ENCODE measurements at regions not wholly inside any gene's neighbourhood (a gene's known extent, or its start where the extent isn't known, plus 50 kb on each side); places are given as distances from the start of the nearest gene placed in this dataset.
"Not testable (repeated sequence)": the region's sequence is repeated elsewhere in the genome, so short reads cannot be mapped to it uniquely, and the experiment has no call there.

DNA sequence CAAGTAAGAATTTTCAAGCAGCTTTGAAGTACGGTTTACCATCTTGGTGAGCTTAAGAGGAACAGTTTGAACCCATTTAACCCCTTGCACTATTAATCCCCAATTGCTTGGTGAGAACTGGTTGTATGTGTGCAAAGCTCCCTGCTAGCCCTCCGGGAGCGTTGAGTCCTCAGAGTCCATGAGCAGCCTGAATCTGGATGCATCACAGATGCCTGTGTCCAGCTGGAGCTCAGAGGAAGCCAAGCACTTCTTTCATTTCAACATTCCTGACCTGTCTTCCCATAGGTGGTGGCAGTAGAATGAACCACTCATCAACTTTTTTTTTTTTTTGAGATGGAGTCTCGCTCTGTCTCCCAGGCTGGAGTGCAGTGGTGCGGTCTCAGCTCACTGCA lies 199.9 kb upstream of the IRF2BP2 start:
- not testable (repeated sequence) for DNase-seq

DNA sequence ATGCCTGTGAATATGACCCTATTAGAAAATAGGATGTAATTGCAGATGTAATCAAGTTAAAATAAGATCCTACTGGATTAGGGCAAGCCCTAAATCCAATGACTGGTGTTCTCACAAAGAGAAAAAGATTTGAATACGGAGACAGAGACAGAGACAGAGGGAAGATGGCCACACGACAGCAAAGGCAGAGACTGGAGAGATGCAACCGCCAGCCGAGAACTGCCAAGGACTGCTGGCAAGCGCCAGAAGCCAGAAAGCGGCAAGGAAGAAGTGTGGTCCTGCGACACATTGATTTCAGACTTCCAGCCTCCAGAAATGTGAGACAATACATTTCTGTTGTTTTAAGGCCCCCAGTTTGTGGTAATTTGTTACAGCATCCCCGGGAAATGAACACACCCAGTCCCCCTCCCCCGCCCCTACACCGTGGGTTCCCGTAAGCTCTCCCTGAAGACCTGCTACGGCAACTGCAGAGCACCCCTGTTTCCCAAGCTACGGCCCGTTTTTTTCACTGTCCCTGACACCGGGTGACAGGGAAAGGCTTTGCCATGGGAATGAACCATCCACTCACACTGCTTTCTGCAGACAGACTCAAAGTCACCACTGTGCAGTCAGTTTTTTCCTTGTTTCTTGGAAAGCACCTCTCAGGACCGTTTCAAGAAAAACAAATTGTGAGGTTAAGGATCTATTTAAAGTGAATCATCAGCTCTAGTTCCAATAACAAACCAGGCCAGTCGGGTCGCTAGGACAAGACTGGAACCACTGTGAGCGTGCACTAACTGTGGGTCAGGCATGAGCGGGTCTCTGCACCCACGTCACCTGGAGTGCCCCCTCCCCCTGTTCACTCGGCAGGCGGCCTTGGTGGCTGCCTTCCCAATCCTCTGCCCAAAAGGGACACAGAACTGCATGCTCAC lies 199.2 kb upstream of the IRF2BP2 start:
- DNase-seq = not testable (repeated sequence)

DNA sequence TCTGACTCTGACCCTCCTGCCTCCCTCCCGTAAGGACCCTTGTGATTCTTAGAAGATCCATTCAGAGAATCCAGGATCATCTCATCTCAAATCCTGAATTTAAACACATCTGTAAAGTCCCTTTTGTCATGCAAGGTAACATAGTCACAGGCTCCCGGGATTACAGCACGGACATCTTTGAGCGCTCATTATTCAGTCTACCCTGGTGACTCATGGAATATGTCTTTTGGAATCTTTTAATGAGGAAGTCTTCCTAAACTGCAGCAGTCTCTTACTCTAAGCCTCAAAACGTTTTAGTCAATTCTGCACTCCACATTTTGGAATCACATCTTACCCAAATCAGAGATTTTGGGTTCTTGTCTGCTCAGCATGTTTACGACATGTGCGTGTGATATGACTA lies 198.5 kb upstream of the IRF2BP2 start:
- not testable (repeated sequence) for DNase-seq

DNA sequence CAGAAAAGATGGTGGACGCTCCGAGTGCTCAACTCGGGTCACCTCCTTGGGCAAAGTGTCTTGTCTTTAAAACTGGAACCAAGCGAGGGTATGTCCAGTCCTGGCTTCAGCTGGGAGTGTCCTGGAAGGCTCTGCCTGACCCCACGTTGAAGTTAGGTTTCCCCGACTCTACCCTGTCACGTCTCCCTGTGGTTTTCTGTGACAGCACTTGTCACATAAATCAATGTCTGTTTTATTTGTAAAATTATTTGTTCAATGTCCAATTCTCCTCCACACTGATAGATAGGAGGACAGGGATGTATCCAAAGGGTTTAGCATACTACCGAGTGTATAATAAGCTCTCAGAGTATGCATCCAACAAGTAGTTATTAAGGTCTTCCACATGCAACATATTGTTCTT lies 197.7 kb upstream of the IRF2BP2 start:
- DNase-seq = not testable (repeated sequence)

DNA sequence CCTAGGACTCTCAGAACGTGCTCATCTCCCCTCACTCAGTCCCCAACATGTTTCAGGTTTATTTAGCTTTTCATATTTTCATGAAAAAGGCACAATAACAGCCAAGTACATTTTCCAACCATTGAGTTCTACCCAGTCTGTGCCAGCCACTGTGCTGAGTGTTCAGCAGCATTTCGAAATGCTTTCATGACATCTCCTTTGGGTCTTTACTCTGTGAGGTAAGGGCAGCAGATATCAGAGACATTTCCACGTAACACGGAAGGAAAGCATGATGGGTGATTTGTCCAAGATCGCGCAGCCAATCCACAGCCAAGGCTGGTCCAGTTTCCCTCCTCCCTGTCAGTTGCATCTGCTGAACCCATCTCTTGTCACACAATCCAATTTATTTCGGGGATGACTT lies 192.6 kb upstream of the IRF2BP2 start:
- not testable (repeated sequence) for DNase-seq

DNA sequence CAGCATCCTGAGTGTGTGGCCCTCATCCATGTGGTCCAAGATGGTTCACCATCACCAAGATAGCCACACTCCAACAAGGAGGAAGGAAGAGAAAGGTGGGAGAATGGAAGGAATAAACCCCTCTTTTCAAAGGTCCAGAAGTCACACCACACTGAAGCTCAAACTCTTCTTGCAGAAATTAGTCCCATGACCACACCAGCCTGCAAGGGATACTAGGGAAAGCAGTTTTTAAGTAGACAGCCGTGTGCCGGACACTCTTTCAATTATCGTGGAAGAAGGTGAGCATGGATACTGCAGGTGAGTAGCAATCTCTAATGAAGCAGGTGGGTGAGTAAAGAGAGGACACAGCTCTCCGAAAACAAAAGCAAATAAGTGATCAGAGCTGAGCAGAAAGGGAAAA lies 191.7 kb upstream of the IRF2BP2 start:
- not testable (repeated sequence) for DNase-seq

DNA sequence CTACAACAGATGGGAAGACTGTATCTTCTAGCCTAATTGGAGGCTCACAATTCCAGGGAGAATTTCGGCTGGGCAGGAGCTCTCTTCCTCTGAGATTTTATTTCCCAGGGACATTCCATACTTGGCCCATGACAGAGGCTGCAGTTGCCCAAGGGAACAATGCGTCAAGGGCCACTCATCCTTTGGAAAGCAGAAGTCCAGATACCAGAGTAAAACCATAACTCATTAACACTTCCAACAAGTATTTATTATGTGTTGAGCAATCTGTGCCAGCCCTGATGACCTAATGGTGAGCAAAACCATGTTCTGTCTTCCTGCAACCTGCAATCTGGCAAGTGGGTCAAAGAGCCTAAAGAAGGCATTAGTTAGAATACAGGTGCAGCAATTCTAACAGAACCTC lies 191.2 kb upstream of the IRF2BP2 start:
- DNase-seq = not testable (repeated sequence)

DNA sequence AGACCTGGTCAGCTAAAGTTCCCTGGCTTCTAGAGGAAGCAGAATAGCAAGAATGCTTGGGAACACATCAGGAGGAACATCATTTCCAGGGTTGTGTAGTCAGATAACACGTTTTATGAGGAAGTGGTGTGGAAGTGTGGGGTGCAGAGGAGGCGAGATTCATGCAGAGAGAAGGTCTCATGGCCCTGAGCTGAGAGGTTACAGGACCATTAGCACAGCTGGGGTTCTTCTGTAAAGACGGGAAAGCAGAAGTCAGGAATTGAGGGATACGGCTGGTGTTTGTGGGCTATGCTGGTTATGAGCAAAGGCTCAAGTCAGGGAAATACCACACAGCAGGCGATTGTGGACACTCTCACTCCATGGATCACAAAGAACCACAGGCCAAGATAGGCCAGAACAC lies 190.6 kb upstream of the IRF2BP2 start:
- not testable (repeated sequence) for DNase-seq

DNA sequence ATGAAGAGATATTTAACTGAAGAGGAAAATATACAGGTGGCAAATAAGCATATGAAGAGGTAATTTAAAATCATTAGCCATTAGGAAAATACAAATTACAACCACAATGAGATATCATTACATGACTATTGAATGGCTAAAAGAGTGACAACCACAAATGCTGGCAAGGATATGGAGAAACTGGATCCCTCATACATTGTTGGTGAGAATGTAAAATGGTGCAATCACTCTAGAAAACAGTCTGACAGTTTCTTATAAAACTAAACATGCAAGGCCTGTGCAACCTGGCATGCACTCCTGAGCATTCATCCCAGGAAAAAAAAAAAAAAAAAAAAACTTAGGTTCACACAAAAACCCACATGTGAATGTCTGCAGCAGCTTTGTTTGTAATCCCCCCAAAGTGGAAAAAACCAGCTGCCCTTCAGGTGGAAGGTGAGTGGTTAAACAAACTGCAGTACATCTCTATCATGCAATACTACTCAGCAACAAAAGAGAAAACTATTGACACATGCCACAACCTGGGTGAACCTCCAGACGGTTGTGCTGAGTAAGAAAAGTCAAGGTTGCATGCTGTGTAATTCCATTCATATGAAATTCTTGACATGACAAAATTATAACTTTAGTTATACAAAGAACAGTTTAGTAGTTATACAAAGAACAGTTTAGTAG lies 189.2 kb upstream of the IRF2BP2 start:
- DNase-seq = not testable (repeated sequence)

DNA sequence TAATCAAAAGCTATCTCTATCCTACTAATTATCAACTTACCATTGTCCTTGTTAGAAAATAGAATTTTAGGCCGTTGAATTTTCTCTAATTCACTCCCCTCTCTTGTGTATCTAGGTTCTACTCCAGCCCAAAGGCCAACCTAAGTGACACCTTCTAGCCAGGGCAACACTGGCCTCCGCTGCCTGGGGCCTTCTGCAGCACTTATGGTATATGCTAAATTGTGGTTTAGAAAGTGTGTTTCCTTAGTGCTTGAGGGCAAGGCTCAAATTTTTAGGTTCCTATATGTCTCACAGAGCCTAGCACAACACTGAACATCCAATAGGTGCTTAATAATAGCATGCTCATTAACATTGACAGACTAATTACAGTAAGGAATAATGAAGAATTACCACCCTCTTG lies 187.2 kb upstream of the IRF2BP2 start:
- DNase-seq = not testable (repeated sequence)

DNA sequence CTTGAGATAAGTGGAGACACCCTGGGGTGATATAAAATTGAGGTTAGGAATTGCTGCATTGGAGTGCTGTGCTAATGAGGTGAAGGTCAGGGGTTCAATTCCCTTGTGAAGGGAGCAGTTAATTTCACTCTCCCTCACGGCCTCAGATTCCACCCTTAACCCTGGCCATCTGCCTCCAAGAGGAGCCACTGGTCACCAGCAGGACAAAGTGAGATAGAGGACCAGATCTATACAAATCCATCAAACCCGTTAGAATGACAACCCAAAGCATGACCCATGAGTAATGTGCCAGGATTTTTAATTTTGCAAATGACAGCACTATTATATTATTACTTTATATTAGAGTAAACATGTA lies 186.4 kb upstream of the IRF2BP2 start:
- not testable (repeated sequence) for DNase-seq

DNA sequence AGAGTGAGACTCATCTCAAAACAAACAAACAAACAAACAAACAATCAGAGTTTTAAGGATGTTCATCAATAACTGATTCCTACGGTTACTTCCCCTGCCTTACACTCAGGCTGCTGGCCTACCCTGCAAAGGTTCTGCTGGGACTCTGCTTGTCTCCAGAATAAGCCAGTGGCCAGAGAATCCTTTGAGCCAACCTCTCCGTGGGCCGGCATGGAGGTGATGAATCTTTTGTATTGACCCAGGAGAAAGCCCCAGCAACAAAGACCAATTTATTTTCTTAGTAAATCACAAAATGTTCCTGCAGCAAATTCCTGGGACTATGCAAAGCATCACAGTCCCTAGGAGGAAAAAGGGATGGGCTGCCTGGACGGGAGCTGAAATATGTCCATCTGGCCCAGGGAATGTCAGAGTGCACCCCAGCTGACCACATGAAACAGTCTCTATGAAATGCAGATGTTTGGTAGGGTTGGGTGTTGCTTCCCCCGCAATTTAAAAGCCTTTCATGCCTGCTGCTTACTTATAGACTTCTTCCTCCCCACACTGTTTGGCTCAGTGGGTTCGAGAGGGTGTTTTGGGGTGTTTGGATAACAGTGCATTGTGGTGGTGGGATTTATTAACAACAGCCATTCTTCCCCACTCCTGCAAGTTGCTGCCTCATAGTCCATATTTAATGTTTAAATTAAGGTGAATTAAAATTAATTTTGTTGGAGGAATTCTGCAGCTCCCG lies 185.9 kb upstream of the IRF2BP2 start:
- not testable (repeated sequence) for DNase-seq

DNA sequence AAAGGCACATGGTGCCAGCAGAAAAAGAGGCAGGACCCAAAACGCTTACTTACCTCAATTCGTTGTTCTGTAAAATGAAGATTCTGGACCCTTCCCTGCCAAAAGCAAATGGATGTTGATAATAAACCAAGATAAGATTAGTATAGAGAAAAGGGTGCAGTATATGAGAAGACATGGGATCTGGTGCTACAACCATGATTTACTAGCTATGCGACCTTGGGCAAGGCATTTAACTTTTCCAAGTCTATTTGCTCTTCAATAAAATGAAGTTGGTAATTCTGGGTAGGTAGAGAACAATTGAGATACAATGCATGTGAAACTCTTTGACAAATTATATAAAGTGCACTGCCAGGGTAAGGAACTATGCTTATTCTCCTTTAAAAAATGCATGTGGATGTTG lies 185.0 kb upstream of the IRF2BP2 start:
- not testable (repeated sequence) for DNase-seq

DNA sequence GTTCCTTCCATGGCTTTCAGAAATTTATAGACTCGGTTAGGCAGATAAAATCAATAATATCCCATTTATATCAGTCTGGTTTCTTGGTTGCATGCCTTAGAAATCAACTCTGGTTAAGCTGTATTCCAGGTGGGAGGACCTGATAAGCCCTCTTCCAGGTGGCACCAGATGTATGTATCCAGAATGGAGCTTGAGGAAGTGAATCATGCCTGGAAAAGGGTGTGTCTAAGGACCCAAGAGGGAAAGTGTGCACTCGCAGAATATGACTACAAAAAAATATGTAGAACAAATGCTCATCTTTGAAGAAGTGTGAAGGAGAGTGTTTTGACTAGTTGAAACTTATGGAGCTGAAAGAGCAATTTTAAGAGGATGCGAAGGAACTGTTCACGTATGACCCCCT lies 184.5 kb upstream of the IRF2BP2 start:
- DNase-seq = not testable (repeated sequence)

DNA sequence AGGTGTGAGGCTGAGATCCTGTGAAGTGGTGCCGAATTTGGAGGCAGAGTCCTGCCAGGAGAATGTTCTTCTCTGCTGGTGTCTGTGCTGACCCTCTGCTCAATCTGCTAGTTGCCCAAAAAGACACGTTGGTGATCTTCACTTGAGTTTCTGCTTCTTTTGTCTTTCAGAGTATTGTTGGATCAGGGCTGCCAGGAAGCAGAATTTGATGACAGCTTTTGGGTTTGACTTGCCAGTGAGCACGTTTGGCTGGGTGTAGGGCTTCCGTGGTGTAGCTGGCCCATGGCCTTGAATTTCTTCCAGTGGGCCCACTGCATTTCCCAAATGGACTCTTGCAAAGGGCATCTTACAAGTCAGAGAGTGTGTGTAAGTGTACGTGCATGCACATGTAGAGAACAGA lies 183.9 kb upstream of the IRF2BP2 start:
- DNase-seq = not testable (repeated sequence)

DNA sequence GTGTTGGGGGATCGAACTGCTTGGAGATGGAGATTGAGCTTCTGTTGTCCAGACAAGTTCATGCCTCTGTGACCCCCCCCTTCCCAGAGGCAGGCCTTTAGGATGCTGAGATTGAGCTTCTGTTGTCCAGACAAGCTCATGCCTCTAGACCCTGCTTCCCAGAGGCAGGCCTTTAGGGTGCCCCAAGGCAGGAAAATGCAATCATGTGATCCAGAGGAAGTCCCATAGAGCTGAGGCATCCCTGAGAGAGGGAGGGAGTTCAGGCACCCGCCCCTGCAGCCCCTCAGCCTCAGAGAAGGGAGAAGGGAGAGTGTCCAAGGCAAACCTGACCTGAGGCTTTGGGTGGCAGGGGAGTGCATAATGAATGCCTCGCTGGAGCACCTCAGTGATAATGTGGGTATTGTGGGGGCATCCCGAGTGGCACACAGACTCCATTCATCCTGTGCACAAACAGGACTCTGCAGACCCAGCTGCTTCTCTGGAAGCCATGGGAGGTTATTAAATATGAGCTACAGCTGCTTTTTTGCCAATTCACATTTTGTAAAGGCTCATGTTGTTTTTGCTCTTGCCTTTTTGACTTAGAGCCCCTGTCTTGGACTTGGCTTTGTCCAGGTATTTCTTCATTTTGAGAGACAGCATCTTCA lies 182.4 kb upstream of the IRF2BP2 start:
- DNase-seq = not testable (repeated sequence)

DNA sequence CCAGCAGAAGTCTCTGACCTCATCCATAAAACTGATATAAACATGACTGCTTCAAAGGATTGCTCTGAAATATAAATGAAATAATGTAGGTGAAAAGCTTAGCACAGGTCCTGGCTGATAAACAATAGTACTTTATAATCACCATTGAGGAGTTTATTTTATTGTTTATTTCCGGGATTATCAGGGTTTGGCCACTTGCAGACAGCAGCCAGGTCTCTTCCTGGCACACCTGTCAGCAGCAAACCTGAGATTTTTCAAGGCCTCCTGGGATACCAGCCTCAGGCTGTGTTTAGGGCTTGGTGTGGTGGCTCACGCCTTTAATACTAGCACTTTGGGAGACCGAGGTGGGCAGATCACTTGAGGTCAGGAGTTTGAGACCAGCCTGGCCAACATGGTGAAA lies 181.6 kb upstream of the IRF2BP2 start:
- not testable (repeated sequence) for DNase-seq

DNA sequence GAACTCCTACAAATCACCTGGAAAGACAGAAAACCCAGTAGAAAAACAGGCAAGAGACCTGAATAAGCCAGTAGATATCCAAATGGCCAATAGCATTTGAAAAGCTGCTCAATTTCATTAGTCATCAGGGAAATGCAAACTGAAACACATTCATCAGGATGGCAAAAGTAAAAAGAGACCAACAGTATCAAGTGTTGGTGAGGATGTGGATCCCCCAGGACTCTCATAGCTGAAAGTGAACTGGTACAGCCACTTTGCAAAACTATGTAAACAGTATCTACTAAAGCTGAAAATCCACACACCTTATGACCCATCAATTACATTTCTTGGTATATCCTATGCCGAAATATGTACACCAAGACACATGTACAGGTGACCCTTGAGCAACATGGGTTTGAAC lies 180.4 kb upstream of the IRF2BP2 start:
- DNase-seq = not testable (repeated sequence)

DNA sequence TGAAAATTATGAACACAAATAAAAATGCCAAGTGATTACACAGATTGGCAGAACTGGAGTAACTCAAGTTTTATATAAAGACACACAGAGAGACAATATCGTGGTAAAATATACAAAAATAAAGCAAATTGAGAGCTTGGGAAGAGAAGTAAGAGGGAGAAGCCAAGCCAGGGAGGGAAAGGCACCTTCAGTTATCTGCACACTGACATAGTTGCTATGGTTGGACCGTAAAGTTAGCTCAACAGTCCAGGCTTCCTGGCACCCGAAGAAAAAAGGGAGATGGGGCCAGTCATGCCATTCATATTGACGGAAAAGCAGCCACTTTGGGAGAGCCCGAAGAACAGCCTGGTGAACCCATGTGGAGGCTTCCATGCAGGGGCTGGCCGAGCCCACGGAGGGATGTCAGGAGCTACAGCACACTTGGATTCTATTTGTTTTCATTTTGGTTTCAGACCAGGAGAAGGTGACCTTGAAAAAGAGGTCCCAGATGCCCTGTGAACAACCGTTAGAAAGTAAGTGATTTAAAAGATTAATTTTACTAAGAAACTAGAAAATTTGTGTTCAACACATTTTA lies 177.1 kb upstream of the IRF2BP2 start:
- DNase-seq = not testable (repeated sequence)

DNA sequence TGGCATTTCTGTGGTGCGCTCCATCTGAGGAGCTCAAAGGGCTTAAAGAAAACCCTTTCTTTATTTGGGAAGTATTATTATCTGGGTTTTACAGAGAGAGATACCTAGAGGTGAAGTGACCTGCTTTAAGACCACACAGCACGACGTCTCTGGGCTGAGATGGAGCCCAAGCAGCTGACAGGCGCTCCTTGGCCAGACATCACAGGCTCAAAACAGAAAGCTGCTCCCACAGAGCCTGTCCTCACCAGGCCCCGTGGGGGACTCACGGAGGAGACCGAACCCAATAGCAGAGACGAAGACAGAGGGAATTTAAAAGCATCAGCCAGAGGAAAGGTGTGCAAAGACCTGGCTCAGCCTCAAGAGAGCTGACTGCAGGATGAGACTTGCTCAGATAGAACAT lies 175.9 kb upstream of the IRF2BP2 start:
- DNase-seq = not testable (repeated sequence)

DNA sequence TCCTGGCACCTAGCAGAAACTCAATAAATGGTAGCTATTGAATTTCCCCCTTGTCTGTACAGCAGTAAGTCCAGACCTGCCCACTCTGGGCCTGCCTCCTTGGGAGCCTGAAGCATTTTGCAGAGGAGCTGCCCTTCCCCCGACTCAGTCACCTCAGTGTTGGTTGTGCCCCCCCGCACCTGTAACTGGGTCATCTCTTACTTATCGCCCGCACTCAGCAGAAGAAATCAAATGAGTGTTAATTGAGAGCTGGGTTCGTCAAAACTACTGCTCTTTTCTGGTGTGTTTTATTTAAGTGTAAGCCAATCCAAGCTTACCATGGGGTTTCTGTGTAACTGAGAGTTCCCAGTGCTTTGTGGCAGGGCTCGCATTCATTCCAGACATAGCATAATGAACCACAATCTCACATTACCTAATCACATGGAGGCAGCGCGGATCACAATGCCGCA lies 175.5 kb upstream of the IRF2BP2 start:
- not testable (repeated sequence) for DNase-seq

DNA sequence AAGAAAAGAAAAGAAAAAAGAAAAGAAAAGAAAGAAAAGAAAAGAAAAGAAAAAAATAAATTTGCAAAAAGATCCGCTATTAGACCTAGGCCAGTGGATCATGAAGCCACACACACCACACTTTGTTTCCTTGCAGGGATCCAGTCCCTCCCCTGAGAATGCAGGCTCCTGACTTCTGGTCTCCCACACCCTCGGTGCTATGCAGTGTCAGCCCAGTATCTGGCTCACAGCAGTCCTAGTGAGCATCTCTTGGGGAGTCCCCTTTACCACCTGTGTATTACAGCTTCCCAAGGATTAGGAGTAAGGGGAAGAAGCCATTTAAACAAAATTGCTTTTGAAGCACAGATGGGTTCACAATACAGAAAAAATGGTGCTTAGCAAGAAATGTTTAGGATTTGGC lies 174.1 kb upstream of the IRF2BP2 start:
- not testable (repeated sequence) for DNase-seq

Data from activated T-cell treated with anti-CD3 and anti-CD28 coated beads, Interleukin-2, amount 50 U/mL, for 1 hour (primary cell).